H54 (cell line): ENCODE measurements at regions not wholly inside any gene's neighbourhood (a gene's known extent, or its start where the extent isn't known, plus 50 kb on each side); places are given as distances from the start of the nearest gene placed in this dataset.

Experiments
- DNase-seq: peaks from one replicate; pipeline ENCODE4 v3.0.0; 2011; ENCODE audit warnings: low spot score, mixed read lengths; ENCODE audit not compliant: insufficient read length
- FAIRE-seq: peaks from 3 replicates; lab custom pipeline; 2011; peaks lifted over from hg19 to GRCh38; lab: Jason Lieb, UNC
- POLR2A ChIP-seq: IDR thresholded peaks from 2 replicates; pipeline ENCODE4 v1.6.1; 2011; ENCODE audit warnings: low read depth, mild to moderate bottlenecking, low read length

DNA sequence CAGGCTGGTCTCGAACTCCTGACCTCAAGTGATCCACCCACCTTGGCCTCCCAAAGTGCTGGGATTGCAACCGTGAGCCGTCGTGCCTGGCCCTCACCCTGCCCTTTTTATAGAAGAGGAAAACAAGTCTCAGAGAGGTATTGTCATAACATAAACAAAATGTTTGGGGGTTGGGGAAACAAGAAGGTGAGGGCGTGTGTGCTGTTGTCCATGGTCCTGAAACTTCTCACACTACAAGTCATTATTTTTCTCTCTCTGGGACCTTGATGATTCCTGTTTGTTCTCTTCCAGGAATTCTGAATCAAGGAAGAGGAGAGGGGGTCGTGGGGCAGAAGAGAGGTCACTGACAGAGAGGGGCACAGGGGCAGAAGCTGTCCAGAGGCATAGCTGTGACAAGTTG is 160.2 kb upstream of the LHX1 start:
- DNase-seq (no peak), FAIRE-seq (no peak)
- no peak for TF ChIP-seq POLR2A

DNA sequence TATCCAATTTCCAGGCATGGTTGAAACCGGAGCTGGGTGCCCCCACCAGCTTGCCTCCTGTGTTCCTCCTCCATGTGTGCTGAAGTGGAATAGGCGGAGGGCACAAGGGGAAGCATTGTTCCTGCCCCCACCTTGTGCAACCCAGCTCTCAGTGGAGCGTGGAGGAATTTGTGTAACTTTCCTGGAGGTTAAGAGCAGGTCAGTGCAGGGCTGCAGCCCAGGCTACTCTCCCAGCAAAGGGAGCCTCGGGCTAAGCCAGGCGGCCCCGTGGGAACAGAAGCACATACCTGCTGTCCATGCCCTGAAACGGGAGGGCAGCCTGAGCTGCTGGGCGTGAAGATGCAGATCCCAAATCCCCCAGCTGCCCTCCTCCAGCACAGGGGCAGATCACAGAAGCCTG is 158.8 kb upstream of the LHX1 start:
- FAIRE-seq (no peak), DNase-seq (no peak)
- no peak for TF ChIP-seq POLR2A

DNA sequence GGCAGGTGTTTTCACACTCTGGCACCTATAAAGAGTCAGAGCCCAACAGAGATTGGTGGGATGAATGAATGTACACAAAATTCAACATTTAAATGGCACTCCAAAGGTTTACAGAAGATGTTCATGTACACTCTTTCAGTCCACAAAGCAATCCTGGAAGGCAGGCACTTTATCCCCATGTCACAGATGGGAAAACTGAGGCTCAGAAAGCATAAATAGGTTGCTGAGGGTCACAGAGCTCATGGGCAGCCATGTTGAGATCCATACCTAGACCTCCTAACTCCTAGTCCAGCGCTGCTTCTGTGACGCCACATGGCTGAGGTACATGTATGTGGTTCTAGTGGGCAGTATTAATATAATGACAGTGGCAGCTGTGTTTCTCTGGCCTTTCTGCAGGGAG is 157.7 kb upstream of the LHX1 start:
- TF ChIP-seq POLR2A, result no peak
- no peak for DNase-seq
- FAIRE-seq, result no peak

DNA sequence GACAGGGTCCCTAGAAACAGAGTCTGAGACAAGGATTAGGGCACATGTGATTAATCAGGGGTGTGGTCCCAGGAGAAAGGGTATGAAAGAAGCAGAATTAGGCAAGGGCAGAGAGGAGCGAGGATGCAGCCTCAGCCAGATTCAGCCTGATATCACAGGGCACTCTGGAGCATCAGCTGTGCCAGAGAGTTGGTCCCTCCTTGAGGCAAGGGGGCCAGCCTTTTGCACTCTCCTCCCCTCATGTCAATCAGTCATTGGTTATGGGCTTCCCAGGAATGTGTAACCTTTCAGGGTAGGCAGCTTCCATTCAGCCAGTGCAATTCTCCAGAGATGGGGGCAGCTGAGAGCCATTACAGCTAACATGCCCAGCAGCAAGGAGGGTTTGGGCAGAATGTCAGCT is 152.6 kb upstream of the LHX1 start:
- DNase-seq, result no peak
- TF ChIP-seq POLR2A, result no peak
- FAIRE-seq, result no peak

DNA sequence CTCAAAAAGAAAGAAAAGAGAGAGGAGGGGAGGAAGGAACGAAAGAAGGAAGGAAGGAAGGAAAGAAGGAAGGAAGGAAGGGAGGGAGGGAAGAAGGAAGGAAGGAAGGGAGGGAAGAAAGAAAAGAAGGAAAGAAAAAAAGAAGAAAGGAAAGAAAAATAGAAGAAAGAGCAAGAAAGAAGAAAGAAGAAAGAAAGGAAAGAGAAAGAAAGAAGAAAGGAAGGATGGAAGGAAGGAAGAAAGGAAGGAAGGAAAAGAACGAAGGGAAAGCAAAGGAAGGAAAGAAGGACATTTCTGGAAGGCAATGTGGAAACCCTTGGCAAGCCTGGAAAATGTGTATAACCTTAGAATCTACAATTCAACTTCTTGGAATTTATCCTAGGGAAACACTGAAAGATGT is 150.4 kb upstream of the LHX1 start:
- no peak for FAIRE-seq
- no peak for TF ChIP-seq POLR2A
- DNase-seq, result no peak

DNA sequence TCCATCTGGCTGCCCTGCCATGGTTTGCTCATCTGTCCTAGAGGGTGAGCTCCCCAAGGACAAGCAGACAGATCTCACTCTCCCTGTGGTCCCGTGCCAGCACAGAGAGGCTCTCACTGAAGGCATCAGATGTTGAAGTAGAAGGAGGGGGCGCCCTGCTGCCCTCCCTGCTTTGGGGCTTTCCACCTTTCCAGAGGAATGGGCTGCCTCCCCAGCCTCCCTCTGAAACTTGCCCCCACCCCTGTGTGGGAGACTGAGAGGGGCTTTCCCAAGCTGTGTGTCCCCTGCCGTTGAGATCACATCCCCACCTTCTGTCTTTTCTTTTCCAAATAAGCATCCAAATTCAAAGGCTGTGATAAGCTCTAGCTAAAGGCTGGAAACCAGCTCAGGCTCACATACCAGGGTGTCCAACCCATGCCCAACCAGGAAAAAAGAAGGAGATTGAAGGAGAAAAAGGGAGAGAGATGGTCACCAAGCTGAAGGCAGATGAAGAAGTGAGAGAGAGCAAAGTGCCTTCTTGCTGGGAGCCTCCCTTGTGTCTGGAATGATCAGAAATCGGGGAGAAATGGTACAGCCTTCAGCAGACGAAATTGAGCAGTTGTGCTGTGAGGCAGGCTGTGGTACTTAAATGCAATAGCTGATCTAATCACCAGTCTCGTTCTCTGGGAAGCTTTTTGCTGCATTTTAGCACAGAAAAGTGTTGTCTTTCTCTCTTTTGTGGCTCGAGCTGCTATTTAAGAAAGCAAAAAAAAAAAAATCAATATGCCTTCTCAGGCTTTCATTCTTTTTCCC is 145.9 kb upstream of the LHX1 start:
- DNase-seq, result no peak

DNA sequence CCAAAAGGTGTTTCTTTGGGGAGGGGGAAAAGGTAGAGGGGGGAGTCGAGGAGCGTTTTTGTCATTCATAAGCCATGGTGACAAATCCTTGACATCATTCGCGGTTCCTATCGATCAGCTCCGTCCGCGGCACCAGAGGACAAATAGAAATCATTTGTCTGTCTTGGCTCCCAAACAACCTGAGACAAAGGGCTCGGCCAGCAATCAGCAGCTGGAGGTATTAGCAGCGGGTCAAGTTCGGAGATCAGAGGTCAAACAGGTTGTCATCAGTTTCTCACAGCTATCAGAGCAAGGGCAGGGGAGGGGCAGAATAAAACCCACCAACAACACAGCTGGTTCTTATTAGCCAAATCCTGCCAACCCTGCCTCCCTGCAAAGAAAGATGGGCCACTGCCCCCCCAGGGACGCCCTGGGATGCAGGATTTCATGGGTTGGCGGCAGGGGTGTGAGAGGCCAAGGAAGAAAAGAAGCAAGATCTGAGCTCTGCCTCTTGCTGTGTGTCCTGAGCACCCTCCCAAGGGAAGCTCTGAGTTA is 145.3 kb upstream of the LHX1 start:
- no peak for TF ChIP-seq POLR2A
- FAIRE-seq (no peak), DNase-seq (no peak)

More for the DNA sequence above, 145.9 kb upstream of the LHX1 start:
- no peak for TF ChIP-seq POLR2A
- no peak for FAIRE-seq

DNA sequence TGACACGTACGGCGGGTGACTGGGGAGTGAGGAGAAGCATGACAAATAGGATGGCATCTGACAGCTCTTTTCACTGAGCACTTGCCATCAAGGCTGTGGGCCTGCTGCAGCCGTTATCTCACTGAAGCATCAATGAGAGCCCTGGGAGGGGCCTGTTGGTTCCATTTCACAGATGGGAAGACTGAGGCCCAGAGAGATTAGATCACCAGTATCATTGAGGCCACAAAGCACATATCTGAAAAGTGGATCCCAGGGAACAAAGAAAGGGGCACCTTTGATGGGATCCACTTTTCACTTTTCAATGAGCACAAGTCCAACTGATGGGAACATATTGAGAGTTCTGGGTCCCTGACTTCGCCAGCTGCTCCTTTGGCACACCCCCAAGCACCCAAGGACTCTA is 144.4 kb upstream of the LHX1 start:
- DNase-seq (no peak), FAIRE-seq (no peak)
- no peak for TF ChIP-seq POLR2A

DNA sequence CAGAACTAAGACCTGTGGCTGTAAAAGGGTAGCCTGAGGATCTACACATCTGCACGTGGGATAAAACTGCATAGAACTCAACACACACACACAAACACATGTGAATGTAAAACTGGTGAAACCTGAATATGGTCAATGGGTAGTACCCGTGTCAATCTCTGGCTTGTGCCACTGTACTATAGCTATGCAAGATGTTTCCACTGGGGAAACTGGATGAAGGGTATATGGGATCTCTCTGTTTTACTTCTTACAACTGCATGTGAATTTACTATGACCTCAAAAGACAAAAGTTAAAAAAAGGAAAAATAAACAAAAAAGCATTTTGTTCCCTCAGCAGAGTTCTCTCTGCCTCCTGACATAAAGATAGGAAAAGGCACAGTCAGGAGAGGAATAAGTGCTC is 143.3 kb upstream of the LHX1 start:
- DNase-seq (no peak), FAIRE-seq (no peak)
- TF ChIP-seq POLR2A, result no peak

DNA sequence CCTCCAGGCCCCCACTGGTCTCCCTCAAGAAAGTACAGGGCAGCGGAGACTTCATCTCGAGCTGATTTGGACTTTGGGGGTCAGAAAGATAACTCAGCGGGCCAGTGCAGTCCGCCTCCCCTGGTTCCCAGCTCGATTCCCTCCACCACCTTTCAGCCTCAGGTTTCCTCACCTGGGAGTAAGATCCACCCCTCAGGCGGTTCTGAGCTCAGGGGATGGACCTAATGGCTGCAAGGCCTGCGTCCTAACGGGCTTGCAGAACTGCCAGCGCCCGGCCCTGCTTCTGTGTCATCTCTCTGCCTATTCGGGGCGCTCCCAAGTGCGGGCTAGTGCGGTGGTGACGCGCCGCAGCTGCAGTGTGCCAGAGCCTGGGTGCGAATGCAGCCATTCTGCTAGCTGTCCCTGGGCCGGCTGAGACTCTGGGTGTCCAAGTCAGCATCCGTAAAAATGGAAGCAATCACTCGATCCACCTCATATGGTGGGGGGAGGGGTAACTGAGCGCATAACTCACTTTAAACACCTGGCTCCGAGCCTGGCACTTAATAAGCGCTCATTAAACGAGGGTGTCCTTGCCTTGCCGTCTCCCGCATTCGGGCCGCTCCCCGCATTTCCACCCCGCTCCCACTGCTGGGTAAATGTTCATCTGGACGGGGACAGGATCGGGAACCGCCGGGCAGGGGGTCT is 129.6 kb upstream of the LHX1 start:
- TF ChIP-seq POLR2A, result no peak
- FAIRE-seq (no peak), DNase-seq (no peak)

DNA sequence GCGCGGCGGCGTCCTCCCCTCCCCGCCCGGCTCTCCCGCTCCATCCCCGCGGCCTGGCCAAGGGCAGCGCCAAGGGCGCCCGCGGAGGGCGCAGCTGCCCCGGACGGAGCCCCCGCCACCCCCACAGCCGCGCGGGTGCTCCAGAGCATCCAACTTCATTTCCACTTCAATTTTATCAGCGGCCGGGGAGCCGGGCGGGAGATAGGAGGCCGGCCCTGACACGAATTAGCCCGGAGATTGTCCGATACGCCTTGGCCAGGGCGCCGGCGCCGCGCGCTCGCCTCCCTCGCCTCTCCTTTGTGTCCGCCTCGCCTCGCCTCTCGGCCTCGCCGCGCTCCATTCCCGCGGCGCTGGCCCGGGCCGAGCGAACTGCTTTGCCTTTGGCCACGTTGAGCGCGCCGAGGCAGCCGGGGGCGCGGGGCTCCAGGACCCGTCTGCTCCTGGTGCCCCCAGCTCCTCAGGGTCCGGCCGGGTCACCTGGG is 129.1 kb upstream of the LHX1 start:
- DNase-seq, result no peak
- TF ChIP-seq POLR2A, result no peak
- no peak for FAIRE-seq

DNA sequence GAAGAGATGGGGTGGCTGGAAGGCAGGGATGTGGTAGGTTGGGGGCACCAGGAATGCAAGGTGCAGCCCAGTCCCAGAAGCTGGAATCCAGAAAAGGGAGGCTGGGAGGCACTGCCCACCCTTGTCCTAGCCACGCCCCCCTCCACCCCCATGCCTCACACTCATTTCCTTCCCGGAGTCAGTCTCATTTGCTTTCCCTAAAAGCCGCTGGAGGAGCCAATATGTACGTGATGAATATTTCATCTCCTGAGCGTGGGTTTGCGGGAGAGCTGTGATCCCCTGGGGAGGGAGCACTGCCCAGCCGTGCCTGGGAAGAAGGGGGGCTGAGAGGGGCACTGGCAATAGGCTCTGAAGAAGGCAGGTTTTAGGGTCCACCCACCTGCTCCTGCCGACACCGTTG is 124.5 kb upstream of the LHX1 start:
- no peak for FAIRE-seq
- TF ChIP-seq POLR2A, result no peak

DNA sequence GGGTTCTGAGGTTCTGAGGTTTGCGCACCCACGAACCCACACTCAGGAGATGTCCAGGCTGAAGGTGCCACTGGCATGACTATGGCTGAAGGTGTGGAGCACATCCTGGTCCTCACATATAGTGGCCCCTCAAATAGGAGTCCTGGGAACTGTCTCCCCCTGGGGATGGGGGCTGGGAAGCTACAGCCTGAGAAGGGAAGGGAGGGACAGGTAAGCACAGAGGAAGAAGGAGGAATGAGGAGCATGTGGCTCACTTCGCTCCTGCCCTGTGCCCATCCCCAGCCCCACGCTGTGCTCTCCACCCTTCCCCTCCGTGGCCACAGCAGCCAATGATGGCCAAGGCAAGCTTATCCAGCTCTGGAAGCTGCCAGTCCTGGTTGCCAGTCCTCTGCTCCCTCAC is 123.9 kb upstream of the LHX1 start:
- FAIRE-seq, result no peak

More for the DNA sequence above, 124.5 kb upstream of the LHX1 start:
- DNase-seq, result no peak

DNA sequence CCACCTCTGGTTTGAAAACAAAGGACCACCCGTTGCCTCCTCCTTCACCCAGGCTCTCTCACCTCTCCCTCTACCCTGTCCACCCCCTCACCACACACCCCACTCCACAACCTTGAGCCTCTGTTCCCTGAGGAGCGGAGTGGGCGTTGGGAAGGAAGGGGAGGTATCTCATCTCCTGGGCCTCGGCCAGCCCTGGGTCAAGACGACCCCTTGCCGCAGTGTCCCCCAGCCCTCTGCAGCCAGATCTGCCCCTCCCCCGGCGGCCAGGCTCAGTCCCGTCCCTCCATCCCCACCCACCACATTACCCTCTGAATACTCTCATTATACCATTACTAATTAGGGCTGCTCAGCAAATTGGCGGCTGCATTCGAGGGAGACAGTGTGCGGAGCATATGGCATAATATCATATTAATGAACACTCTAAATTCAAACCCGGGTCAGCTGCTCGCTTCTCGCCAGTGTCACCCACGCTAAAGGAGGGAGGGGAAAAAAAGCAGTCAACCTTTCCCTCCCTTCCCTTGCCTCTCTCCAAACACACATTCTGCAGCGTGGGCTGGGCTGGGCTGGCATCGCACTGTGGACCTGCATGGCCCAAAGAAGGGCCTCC is 123.2 kb upstream of the LHX1 start:
- no peak for FAIRE-seq
- TF ChIP-seq POLR2A, result no peak
- DNase-seq, result no peak

More for the DNA sequence above, 123.9 kb upstream of the LHX1 start:
- no peak for DNase-seq
- TF ChIP-seq POLR2A, result no peak
